Spinal cord (tissue), 9 donors: ENCODE measurements at regions not wholly inside any gene's neighbourhood (a gene's known extent, or its start where the extent isn't known, plus 50 kb on each side); places are given as distances from the start of the nearest gene placed in this dataset.

Experiments used
- DNase-seq, 6 donors: peaks; one replicate each; pipeline versions ENCODE4 v3.0.0 to v3.0.0-alpha.2; 2013 to 2015; ENCODE audit warnings: low spot score in 6 of 6, low read depth in 4 of 6
- H3K27ac ChIP-seq: one replicate; pipeline ENCODE4 v1.5.1; 2013; ENCODE audit warnings: low read depth, low read length, control low read depth
- H3K27me3 ChIP-seq: one replicate; pipeline ENCODE4 v1.6.1; 2013; ENCODE audit warnings: low read length; ENCODE audit not compliant: control insufficient read depth, insufficient read depth
- H3K36me3 ChIP-seq: one replicate; pipeline ENCODE4 v1.6.1; 2013; ENCODE audit warnings: low read length; ENCODE audit not compliant: control insufficient read depth, insufficient read depth
- H3K4me1 ChIP-seq: one replicate; pipeline ENCODE4 v1.6.1; 2013; ENCODE audit warnings: low read length; ENCODE audit not compliant: control insufficient read depth, insufficient read depth
- H3K4me3 ChIP-seq: one replicate; pipeline ENCODE4 v1.5.1; 2013; ENCODE audit warnings: low read depth, low read length, control low read depth
- H3K9me3 ChIP-seq: one replicate; pipeline ENCODE4 v1.6.1; 2013; ENCODE audit warnings: low read length; ENCODE audit not compliant: control insufficient read depth, insufficient read depth
- WGBS: methylation state at CpG from one replicate; pipeline ENCODE4 v1.1.5; 2013; ENCODE audit warnings: missing lambda C conversion rate; ENCODE audit not compliant: insufficient coverage; 5-methylcytosine and 5-hydroxymethylcytosine counted together
- donor health status: healthy.

DNA sequence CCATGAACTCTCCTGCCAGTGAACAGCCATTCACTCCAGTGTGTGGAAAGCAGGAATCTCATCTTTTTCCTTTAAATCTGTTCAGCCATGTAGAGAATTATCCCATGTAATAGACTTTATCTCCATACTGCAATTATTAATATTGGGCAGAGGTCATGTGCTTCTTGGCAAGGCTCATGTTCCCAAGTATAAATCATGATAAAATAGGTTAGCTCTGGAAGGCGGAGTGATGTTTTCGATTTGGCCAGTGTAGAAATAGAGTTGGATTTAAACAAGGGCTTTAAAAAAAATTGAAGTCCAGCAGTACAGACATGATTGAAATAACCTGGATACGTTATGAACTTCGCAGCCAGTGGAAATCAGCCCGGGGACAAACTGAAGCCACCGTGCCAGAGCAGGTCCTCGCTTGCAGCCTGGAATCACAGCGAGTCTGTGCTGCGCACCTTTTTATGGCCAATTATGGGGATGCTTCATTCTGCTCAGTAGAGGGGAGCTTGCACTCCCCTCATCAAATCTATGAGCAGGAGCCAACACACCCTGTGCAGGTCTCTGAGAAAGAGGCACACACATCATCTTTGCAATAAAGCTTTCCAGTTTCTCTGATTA lies 654.0 kb upstream of the MKI67 start:
- Histone ChIP-seq H3K9me3 (no peaks in the 10 kb centered on the region), H3K4me1 (no peaks in the 10 kb centered on the region), H3K4me3 (no peak overlapping the region), H3K36me3 (no peaks in the 10 kb centered on the region), H3K27ac (no peak overlapping the region), H3K27me3 (no peaks in the 10 kb centered on the region)
- DNase-seq, result peak in 1 of 6 donors; percentile 55
- WGBS, result 75% methylated on average over 7 of the region's 9 CpGs

DNA sequence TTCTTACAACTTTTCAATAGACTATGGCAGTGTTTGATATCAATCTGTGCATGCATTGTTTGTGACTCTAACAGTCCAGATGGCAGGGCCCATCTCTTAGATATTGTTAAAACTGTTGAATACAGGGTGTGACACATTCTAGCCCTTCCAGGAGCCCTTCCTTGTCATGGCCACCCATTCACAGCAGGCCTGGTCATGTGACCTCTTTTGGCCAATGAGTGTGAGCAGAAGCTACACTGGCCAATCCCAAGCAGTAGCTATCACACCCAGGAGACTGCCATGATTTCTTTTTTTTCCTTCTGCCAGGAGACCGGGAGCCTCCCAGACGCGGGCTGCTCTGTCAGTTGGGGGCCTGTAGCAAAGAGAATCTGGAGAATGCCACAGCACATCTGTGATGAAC lies 655.4 kb upstream of the MKI67 start:
- H3K4me3 ChIP-seq, result no peak overlapping the region
- no peaks in the 10 kb centered on the region for H3K36me3 ChIP-seq
- H3K9me3 ChIP-seq, result no peaks in the 10 kb centered on the region
- H3K4me1 ChIP-seq, result no peaks in the 10 kb centered on the region
- no peak overlapping the region for H3K27ac ChIP-seq
- no peak for DNase-seq
- H3K27me3 ChIP-seq, result no peaks in the 10 kb centered on the region
- no CpG with 5 or more reads among the region's 3 CpGs for WGBS

DNA sequence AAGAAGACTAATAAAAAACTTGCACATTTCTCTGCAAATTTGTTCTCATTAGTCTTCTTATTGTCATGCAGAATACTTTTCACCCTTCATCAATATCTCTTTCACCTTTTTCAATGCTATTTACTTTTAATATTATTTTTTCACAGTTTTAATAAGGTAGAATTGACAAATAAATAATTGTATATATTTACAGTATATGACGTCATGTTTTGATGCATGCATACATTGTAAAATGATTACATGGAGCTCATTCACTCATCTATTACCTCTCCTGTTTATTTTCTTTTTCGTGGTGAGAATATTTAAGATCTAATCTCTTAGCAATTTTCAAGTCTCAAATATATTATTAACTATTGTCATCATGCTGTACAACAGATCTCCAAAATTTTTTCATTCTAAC lies 658.2 kb upstream of the MKI67 start:
- no peak overlapping the region for H3K27ac ChIP-seq
- H3K9me3 ChIP-seq, result no peaks in the 10 kb centered on the region
- no peaks in the 10 kb centered on the region for H3K4me1 ChIP-seq
- no peak overlapping the region for H3K4me3 ChIP-seq
- no peaks in the 10 kb centered on the region for H3K27me3 ChIP-seq
- no CpG with 5 or more reads among the region's 2 CpGs for WGBS
- H3K36me3 ChIP-seq, result no peaks in the 10 kb centered on the region
- DNase-seq, result no peak

- H3K27me3 ChIP-seq, result no peaks in the 10 kb centered on the region
- DNase-seq, result no peak
- 97% methylated on average over 4 of the region's 9 CpGs for WGBS
- H3K9me3 ChIP-seq, result no peaks in the 10 kb centered on the region
- H3K27ac ChIP-seq, result no peak overlapping the region
- no peaks in the 10 kb centered on the region for H3K36me3 ChIP-seq
- no peak overlapping the region for H3K4me3 ChIP-seq
- H3K4me1 ChIP-seq, result no peaks in the 10 kb centered on the region
These were observed 666.4 kb upstream of the MKI67 start for GRCh38 chr10:128792426-128793140.

GRCh38 chr10:128793726-128794655 lies 667.8 kb upstream of the MKI67 start:
- Histone ChIP-seq H3K27me3 (no peaks in the 10 kb centered on the region), H3K4me3 (no peak overlapping the region), H3K9me3 (no peaks in the 10 kb centered on the region), H3K36me3 (no peaks in the 10 kb centered on the region), H3K4me1 (no peaks in the 10 kb centered on the region), H3K27ac (no peak overlapping the region)
- DNase-seq, result no peak
- WGBS, result 92% methylated on average over 10 of the region's 10 CpGs

DNA sequence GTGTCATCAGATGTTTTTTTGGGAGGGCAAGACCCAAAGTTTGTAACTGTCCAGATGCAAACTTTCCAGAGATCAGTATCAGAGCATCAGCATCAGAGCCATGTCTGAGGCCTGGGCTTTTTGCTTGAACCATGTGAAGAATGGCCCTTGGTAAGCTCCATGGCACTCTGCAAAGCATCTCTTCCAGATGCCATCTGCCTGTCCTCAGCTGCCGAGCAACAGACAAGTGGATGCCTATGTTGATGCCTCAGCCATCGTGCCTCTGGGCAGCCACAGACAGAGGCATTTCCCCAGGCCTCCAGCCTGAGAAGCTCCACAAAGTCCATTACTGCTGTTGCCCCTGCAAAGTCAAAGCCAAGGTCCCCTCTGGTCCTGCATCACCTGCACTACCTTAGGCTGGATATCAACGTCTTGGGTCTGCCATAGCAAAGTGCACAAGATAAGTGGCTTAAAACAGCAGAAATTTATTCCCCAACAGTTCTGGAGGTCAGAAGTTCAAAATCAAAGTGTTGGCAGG lies 670.2 kb upstream of the MKI67 start:
- no peaks in the 10 kb centered on the region for H3K36me3 ChIP-seq
- DNase-seq, result peak in 1 of 6 donors; percentile 21
- H3K9me3 ChIP-seq, result no peaks in the 10 kb centered on the region
- WGBS, result 70% methylated on average over 2 of the region's 3 CpGs
- no peak overlapping the region for H3K4me3 ChIP-seq
- no peaks in the 10 kb centered on the region for H3K27me3 ChIP-seq
- no peak overlapping the region for H3K27ac ChIP-seq
- no peaks in the 10 kb centered on the region for H3K4me1 ChIP-seq

DNA sequence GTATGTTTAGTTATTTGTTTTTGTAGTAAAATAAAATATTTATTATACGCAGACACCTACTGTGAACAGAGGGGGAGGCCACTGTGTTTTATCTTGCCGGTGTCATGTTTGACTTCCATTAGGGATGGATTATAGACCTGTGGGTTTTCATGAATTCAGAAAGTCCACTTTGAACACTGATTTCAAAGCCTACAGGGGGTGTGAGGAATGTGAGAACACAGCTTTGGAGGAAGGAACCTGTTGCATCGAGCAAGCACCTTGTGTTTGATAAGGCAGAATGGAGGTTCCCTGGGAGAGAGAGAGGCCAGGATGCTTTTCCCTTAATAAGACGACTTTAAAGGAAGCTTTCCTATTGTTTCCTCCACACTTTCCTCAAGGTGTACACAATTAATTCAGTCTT lies 665.0 kb upstream of the MGMT start:
- 71% methylated on average over 2 of the region's 4 CpGs for WGBS
- no peak for DNase-seq

GRCh38 chr10:128803790-128804189 lies 663.3 kb upstream of the MGMT start:
- Histone ChIP-seq H3K27ac (no peak overlapping the region), H3K4me1 (no peaks in the 10 kb centered on the region), H3K27me3 (no peaks in the 10 kb centered on the region), H3K4me3 (no peak overlapping the region), H3K9me3 (no peaks in the 10 kb centered on the region), H3K36me3 (no peaks in the 10 kb centered on the region)
- no peak for DNase-seq
- WGBS, result 69% methylated on average over 7 of the region's 8 CpGs

More for the DNA sequence above, 665.0 kb upstream of the MGMT start:
- Histone ChIP-seq H3K27me3 (no peaks in the 10 kb centered on the region), H3K4me1 (no peaks in the 10 kb centered on the region), H3K27ac (no peak overlapping the region), H3K36me3 (no peaks in the 10 kb centered on the region), H3K9me3 (no peaks in the 10 kb centered on the region), H3K4me3 (no peak overlapping the region)

GRCh38 chr10:128804411-128804810 lies 662.6 kb upstream of the MGMT start:
- H3K36me3 ChIP-seq, result no peaks in the 10 kb centered on the region
- H3K27me3 ChIP-seq, result no peaks in the 10 kb centered on the region
- no peaks in the 10 kb centered on the region for H3K4me1 ChIP-seq
- 82% methylated on average over 2 of the region's 2 CpGs for WGBS
- no peak overlapping the region for H3K27ac ChIP-seq
- peak in 1 of 6 donors; percentile 52 for DNase-seq
- H3K9me3 ChIP-seq, result no peaks in the 10 kb centered on the region
- no peak overlapping the region for H3K4me3 ChIP-seq
